Aorta (tissue), 5 donors: ENCODE measurements at regions not wholly inside any gene's neighbourhood (a gene's known extent, or its start where the extent isn't known, plus 50 kb on each side); places are given as distances from the start of the nearest gene placed in this dataset.
A peak's percentile ranks its signal among the peaks of the same experiment; 100 is the strongest.
"Not testable (repeated sequence)": the region's sequence is repeated elsewhere in the genome, so short reads cannot be mapped to it uniquely, and the experiment has no call there.

Experiments used
- ATAC-seq: fragments of 200-7000 bp; cut with Tn5 transposase; one replicate; pipeline ENCODE4 v1.9.1; 2022; ENCODE audit warnings: moderate library complexity; ENCODE audit not compliant: low FRiP score
- DNase-seq, 2 donors: peaks; one replicate each; pipeline ENCODE4 v3.0.0-alpha.2; 2020
- H3K27ac ChIP-seq, 2 donors: one replicate each; pipeline ENCODE4 v1.5.1; 2013; ENCODE audit warnings: low read length in 2 of 2, mild to moderate bottlenecking in 2 of 2, moderate library complexity in 2 of 2, control low read depth in 1 of 2, inconsistent platforms in 1 of 2, low read depth in 1 of 2
- H3K27me3 ChIP-seq, 2 donors: one replicate each; pipeline ENCODE4 v1.6.1; 2013; ENCODE audit warnings: control low read depth in 1 of 2, low read length in 1 of 2, mild to moderate bottlenecking in 1 of 2, moderate library complexity in 1 of 2; ENCODE audit not compliant: insufficient read depth in 2 of 2, control insufficient read depth in 1 of 2
- H3K36me3 ChIP-seq, 2 donors: one replicate each; pipeline ENCODE4 v1.6.1; 2013; ENCODE audit warnings: control low read depth in 1 of 2, low read length in 1 of 2, mild to moderate bottlenecking in 1 of 2; ENCODE audit not compliant: insufficient read depth in 2 of 2, control insufficient read depth in 1 of 2
- H3K4me1 ChIP-seq, 2 donors: one replicate each; pipeline ENCODE4 v1.6.1; 2013; ENCODE audit warnings: low read length in 2 of 2, control low read depth in 1 of 2, mild to moderate bottlenecking in 1 of 2, moderate library complexity in 1 of 2; ENCODE audit not compliant: insufficient read depth in 2 of 2, control insufficient read depth in 1 of 2
- H3K4me3 ChIP-seq, 2 donors: one replicate each; pipeline ENCODE4 v1.5.1; 2013; ENCODE audit warnings: low read length in 2 of 2, control low read depth in 1 of 2, mild to moderate bottlenecking in 1 of 2
- H3K9me3 ChIP-seq: one replicate; pipeline ENCODE4 v1.6.1; 2013; ENCODE audit warnings: mild to moderate bottlenecking, low read length; ENCODE audit not compliant: control insufficient read depth
- WGBS, 2 donors: extraction: QIAGEN DNeasy Blood & Tissue Kit; methylation state at CpG; one replicate each; pipeline ENCODE4 v1.1.7; 2013; 5-methylcytosine and 5-hydroxymethylcytosine counted together
- intact Hi-C, 2 donors: fragments of 100-400 bp; cut with DNase I; formaldehyde crosslinking; loops; one replicate each; pipeline versions ENCODE4 v1.14.2 to v1.15.0; 2022
- donor health status: healthy with polysubstance abuse.
- donor health status: Bipolar disorder and iron deficiency.
- donor health status: DM: no; HTN: no; CAD: no.
- donor health status: DM: no; HTN: no; CAD: no.
- donor health status: DM: yes; HTN: yes; CAD: no.

DNA sequence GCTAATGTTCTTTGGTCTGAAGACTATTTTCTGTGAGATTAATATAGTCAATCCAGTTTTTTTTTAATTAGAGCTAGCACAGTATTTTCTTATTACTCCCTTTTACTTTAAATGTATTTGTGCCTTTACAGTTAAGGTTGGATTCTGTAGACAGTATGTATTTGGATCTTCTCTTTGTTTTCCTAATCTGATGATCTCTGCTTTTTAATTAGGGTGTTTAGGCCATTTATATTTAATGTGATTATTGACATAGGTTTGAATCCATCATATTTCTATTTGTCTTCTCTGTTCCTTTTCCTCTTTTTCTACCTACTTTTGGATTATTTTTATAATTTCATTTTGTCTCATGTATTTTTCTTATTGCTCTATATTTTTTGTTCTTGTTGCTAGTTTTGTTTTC lies 437.7 kb downstream of the CPS1 start:
- H3K27ac ChIP-seq, result no peak overlapping the region
- ATAC-seq, result no peak
- intact Hi-C loops, result loop anchor here in 1 of 2 donors (10.0 kb wide), 1 partner anchor 139 kb away; no protein-coding TSS in a partner anchor
- no peaks in the 10 kb centered on the region for H3K27me3 ChIP-seq
- no peak overlapping the region for H3K4me3 ChIP-seq
- no peaks in the 10 kb centered on the region for H3K36me3 ChIP-seq
- no peak for DNase-seq
- peaks cover 0 to 1% of the 10 kb centered on the region in 2 donors for H3K4me1 ChIP-seq
- no peaks in the 10 kb centered on the region for H3K9me3 ChIP-seq

GRCh38 chr2:210997373-210997772 lies 441.0 kb downstream of the CPS1 start:
- intact Hi-C loops, result loop anchor here in 1 of 2 donors (10.0 kb wide), 1 partner anchor 143 kb away; no protein-coding TSS in a partner anchor
- Histone ChIP-seq H3K4me1 (peaks cover 0 to 1% of the 10 kb centered on the region in 2 donors), H3K36me3 (no peaks in the 10 kb centered on the region), H3K27ac (no peak overlapping the region), H3K4me3 (no peak overlapping the region), H3K9me3 (no peaks in the 10 kb centered on the region), H3K27me3 (no peaks in the 10 kb centered on the region)
- DNase-seq (no peak), ATAC-seq (peak; percentile 7)

DNA sequence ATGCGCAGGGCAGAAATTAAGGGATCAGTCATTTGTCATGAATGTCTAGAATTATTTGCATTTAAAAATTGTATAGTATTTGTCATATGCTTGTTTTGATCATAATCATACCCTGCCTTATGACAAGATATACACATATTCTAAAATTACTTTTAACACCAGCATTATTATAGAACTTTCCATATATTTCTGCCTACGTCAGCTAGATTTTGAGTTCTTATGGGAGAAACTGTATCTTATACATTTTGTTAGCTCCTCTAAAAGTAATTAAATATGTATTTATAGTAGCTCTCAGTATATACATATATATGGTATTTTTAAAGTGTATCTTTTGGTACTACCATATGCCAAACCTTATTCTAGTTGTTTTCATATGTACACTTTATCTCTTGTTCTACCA lies 441.9 kb downstream of the CPS1 start:
- H3K36me3 ChIP-seq, result no peaks in the 10 kb centered on the region
- no peak overlapping the region for H3K4me3 ChIP-seq
- no peaks in the 10 kb centered on the region for H3K27me3 ChIP-seq
- H3K4me1 ChIP-seq, result no peaks in the 10 kb centered on the region
- intact Hi-C loops, result loop anchor here in 1 of 2 donors (10.0 kb wide), 1 partner anchor 144 kb away; no protein-coding TSS in a partner anchor
- H3K27ac ChIP-seq, result no peak overlapping the region
- DNase-seq, result no peak
- ATAC-seq, result no peak
- WGBS, 2 donors, result 95 to 97% methylated on average over 2 of the region's 2 CpGs
- no peaks in the 10 kb centered on the region for H3K9me3 ChIP-seq

DNA sequence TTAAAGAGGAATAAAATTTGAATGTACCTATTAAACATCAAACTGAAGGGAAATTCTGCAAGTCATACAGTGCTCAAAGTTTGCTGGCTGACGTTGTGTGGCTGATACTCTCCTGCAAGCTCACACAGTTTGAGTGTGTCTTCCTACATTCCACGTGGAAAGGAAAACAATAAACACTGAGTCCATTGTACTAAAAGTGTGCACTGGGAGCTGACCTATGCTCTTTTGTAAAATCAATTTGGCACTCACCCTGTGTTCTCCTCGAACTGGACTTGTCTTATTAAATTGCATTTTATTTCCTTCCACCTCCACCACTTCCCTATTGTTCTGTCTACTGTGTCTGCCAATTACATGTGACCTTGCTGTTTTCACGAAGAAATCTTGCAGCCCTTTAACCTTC lies 458.0 kb downstream of the CPS1 start:
- no peaks in the 10 kb centered on the region for H3K9me3 ChIP-seq
- H3K36me3 ChIP-seq, result no peaks in the 10 kb centered on the region
- no peaks in the 10 kb centered on the region for H3K4me1 ChIP-seq
- DNase-seq (no peak), ATAC-seq (no peak)
- WGBS, 2 donors, result 11 to 21% methylated on average over 4 of the region's 4 CpGs
- no peaks in the 10 kb centered on the region for H3K27me3 ChIP-seq
- intact Hi-C loops, result no loop called here
- no peak overlapping the region for H3K27ac ChIP-seq
- no peak overlapping the region for H3K4me3 ChIP-seq

GRCh38 chr2:211014906-211015305 lies 458.5 kb downstream of the CPS1 start:
- H3K4me3 ChIP-seq, result no peak overlapping the region
- H3K9me3 ChIP-seq, result no peaks in the 10 kb centered on the region
- intact Hi-C loops, result no loop called here
- no peaks in the 10 kb centered on the region for H3K36me3 ChIP-seq
- no peaks in the 10 kb centered on the region for H3K27me3 ChIP-seq
- H3K4me1 ChIP-seq, result no peaks in the 10 kb centered on the region
- H3K27ac ChIP-seq, result no peak overlapping the region
- ATAC-seq (no peak), DNase-seq (no peak)
- WGBS, 2 donors, result 78 to 79% methylated on average over 2 of the region's 2 CpGs

- not testable (repeated sequence) for ATAC-seq
Measured at GRCh38 chr2:211025089-211025488, 468.7 kb downstream of the CPS1 start.

GRCh38 chr2:211026109-211026508 lies 469.7 kb downstream of the CPS1 start:
- DNase-seq, result no peak
- peaks cover 5% of the 10 kb centered on the region for H3K9me3 ChIP-seq
- no peaks in the 10 kb centered on the region for H3K27me3 ChIP-seq
- no peak overlapping the region for H3K4me3 ChIP-seq
- H3K4me1 ChIP-seq, result no peaks in the 10 kb centered on the region
- no peaks in the 10 kb centered on the region for H3K36me3 ChIP-seq
- intact Hi-C loops, result no loop called here
- WGBS, 2 donors, result 75 to 82% methylated on average over 2 of the region's 2 CpGs
- H3K27ac ChIP-seq, result no peak overlapping the region
- no peak for ATAC-seq

More at GRCh38 chr2:211025089-211025488, 468.7 kb downstream of the CPS1 start:
- H3K4me3 ChIP-seq, H3K9me3 ChIP-seq, DNase-seq, H3K27me3 ChIP-seq, H3K27ac ChIP-seq, intact Hi-C loops, H3K36me3 ChIP-seq, H3K4me1 ChIP-seq: not testable (repeated sequence)
- whole genome bisulfite sequencing, 2 donors, result 93 to 94% methylated on average over 10 of the region's 10 CpGs

DNA sequence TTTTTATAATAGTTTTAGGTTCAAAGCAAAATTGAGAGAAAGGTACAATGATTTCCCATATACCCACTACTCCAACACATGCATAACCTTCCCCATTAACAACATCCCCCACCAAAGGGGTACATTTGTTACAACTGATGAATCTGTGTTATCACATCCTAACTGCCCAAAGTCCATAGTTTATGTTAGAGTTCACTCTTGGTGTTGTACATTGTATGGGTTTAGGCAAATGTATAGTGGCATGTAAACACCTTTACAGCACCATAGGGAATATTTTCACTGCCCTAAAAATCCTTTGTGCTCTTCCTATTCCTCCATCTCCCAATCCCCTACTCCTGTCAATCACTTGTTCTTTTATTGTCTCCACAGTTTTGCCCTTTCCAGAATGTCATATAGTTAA lies 471.6 kb downstream of the CPS1 start:
- intact Hi-C loops, result no loop called here
- Histone ChIP-seq H3K27ac (no peak overlapping the region), H3K36me3 (no peaks in the 10 kb centered on the region)

DNA sequence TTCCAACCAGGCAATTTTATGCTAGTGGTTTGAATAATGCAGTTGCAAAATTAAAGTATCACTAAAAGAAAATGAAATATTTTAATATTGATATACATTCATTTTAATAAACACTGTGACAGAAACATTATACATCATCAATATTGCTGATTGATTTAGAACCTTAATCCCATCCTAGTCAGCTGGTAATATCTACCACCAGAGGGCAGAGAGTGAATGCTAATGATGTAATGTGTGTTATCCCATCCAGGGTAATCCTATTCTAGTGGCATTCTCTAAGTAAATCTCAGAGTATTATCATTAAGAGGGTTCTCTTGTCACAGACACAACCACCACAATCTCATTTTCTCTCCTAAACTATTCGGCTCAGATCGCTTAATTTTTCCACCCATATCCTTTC lies 477.4 kb downstream of the CPS1 start:
- DNase-seq (no peak), ATAC-seq (no peak)
- 26 to 37% methylated on average over 2 of the region's 2 CpGs for WGBS, 2 donors
- H3K36me3 ChIP-seq, result no peaks in the 10 kb centered on the region
- H3K27ac ChIP-seq, result no peak overlapping the region
- H3K9me3 ChIP-seq, result no peaks in the 10 kb centered on the region
- no peaks in the 10 kb centered on the region for H3K4me1 ChIP-seq
- H3K4me3 ChIP-seq, result no peak overlapping the region
- intact Hi-C loops, result loop anchor here in 1 of 2 donors (5.0 kb wide), 1 partner anchor 201 kb away; no protein-coding TSS in a partner anchor
- no peaks in the 10 kb centered on the region for H3K27me3 ChIP-seq

More for the DNA sequence above, 471.6 kb downstream of the CPS1 start:
- Histone ChIP-seq H3K4me1 (no peaks in the 10 kb centered on the region), H3K4me3 (no peak overlapping the region), H3K9me3 (peaks cover 5% of the 10 kb centered on the region), H3K27me3 (no peaks in the 10 kb centered on the region)
- ATAC-seq (no peak), DNase-seq (no peak)
